Heart left ventricle (tissue), 13 donors: ENCODE measurements at regions not wholly inside any gene's neighbourhood (a gene's known extent, or its start where the extent isn't known, plus 50 kb on each side); places are given as distances from the start of the nearest gene placed in this dataset.

Source experiments
- CTCF ChIP-seq, 12 donors: fragments of 200-600 bp; sonication (generic) in 4 of 12; IDR thresholded peaks; one replicate each; pipeline versions ENCODE4 v1.5.0 to v1.8.0; 2018 to 2022; ENCODE audit warnings: antibody characterized with exemption in 12 of 12, mild to moderate bottlenecking in 5 of 12
- POLR2A ChIP-seq, 2 donors: fragments of 450-650 bp; IDR thresholded peaks; one replicate each; pipeline ENCODE4 v1.6.1; 2017; ENCODE audit warnings: antibody characterized with exemption in 2 of 2, mild to moderate bottlenecking in 2 of 2, moderate library complexity in 2 of 2
- donor health status: ischemic (EF 13 %, LVEDD 7.1; RV severe dilation, severe dysfunction).
- donor health status: DM: no; HTN: yes; CAD: no.
- donor health status: DM: no; HTN: no; CAD: no.
- donor health status: ischemic (EF 25% LVEDD 6.9; RV normal size, moderate dysfunction).
- donor health status: ischemic (EF 25% LVEDD 5.7; RV mildly dilated, moderate dysfunction).
- donor health status: ischemic (EF 35%, LVEDD 5.7; RV mildly dilated, moderate dysfunction).
- donor health status: nonischemic (EF 11% LVEDD 7.7; RV severe dilation, severe dysfunction).
- donor health status: DM: yes; HTN: yes; CAD: no.
- donor health status: PGD.
- donor health status: ischemic (EF 29% LVEDD 5.4; RV normal size, mild dysfunction).
- donor health status: nonischemic (EF 23%, LVEDD 6.1; RV moderate dilation, normal function).

- TF ChIP-seq CTCF (IDR thresholded peaks at IDR 0.05) = no peak
- no peak for TF ChIP-seq POLR2A (IDR thresholded peaks at IDR 0.05)
These were observed 233.8 kb downstream of the GABRG2 start for GRCh38 chr5:162301356-162301755.
